GM21360 (cell line): ENCODE measurements at regions not wholly inside any gene's neighbourhood (a gene's known extent, or its start where the extent isn't known, plus 50 kb on each side); places are given as distances from the start of the nearest gene placed in this dataset.

Experiments used
- ATAC-seq: cut with Tn5 transposase; IDR thresholded peaks from one replicate; pipeline ENCODE4 v1.9.1; 2021; ENCODE audit warnings: mild to moderate bottlenecking, moderate library complexity; ENCODE audit not compliant: unreplicated experiment

DNA sequence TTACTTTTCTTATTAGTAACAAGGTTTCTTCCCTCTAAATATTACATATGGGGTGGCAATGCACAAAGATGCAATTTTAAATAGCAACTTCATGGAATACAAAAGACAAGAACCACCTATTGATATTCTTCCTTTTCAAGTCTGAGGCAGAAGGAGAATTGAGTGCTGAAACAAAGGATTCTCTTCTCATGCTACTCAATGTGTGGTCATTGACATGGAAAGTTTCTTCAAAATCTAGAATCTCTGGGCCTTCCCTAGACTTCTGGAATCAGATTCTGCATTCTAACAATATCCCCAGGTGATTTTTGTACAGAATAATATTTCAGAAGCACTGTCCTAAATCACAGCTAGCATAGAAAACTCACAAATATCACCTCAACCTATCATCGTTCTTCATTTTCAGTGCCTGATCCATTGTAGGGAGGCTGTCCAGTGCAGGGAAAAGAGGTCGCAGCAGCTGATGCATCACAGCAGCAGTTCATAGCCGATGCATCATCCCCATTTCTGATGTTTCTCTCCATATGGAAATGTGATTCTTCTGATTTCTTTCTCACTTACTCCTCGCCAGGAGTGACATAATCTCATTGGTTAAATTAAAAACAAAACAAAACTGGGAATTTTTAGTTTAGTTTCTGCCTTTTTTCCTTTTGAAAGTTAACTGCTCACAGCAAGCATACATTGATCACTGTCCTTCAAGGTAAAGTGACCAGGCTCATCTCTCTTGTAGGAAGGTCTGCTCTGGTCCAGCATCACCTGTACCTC is 139.5 kb upstream of the FAM83B start:
- no peak for ATAC-seq

DNA sequence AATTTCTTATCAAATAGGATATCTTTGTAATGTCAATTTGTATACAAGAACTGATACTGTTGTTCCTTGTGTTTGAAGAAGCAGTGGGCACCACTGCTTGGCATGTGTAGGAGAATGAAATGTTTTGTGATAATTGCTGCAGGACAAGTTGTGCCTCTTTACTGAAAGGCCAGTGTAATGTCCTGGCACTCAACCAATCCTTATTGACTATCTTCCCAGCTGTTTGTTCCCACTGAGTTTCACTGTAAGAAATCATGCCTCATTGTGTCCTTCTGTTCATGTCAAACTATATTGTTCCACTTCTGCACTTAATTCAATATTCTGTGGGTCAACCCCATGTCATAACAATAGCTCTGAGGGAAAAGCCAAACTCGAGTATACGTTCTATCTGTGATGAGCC is 136.1 kb upstream of the FAM83B start:
- ATAC-seq = no peak

DNA sequence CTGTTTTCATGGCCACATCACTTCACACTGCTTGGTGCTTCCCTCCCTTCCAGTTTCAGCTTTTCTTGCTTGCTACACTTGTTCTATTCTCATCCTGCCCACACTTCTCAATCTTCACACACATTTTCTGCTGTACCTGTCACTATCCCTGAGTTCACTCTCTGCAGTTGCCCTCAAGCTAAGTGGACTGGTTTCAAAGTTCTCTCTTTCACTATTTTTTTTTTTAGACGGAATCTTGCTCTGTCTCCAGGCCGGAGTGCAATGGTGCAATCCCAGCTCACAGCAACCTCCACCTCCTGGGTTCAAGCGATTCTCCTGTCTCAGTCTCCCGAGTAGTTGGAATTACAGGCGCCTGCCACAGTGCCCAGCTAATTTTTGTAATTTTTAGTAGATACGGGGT is 130.6 kb upstream of the FAM83B start:
- no peak for ATAC-seq

DNA sequence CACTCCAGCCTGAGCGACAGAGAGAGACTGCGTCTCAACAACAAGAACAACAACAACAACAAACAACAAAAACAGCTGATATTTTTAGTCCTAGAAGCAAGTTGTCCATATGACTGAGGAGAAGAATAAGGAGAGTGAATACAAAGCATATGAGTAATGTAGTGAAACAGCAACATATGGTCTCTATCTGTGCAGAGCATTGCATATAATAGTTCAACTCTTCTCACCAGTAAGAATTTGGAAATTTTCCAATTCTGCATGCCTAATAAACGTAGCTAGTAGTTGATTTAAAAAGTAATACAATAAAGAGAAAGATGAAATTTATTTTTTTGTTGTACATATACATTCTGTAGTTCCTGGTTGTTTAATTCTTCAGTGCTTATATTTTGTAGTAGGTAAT is 129.7 kb upstream of the FAM83B start:
- no peak for ATAC-seq

DNA sequence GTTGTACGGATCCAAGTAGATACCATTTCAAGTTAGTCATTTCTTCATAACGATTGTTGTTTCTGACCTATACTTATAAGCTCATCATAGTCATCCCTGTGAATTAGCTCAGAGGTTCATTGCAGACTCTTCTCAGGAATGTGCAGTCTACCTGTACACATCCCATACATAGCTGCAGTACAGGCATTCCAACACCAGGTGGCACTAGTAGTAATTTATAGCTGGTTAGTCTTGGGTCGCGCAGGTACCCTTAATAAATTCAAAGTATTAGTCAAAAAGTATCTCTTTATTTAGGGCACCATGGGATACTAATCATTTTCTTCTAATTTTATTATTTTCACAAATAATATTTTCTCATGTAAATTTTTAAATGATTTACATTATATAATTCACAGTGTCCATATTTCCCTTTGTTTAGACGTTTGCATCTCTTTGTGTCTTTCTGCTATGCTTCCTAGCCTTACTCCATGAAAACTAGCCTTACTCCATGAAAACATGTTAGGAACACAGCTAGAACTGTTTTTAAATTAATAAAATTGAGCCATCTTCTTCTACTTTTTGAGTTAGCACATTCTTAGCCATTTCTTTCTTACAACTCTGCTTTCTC is 128.6 kb upstream of the FAM83B start:
- peak; percentile 90 for ATAC-seq

DNA sequence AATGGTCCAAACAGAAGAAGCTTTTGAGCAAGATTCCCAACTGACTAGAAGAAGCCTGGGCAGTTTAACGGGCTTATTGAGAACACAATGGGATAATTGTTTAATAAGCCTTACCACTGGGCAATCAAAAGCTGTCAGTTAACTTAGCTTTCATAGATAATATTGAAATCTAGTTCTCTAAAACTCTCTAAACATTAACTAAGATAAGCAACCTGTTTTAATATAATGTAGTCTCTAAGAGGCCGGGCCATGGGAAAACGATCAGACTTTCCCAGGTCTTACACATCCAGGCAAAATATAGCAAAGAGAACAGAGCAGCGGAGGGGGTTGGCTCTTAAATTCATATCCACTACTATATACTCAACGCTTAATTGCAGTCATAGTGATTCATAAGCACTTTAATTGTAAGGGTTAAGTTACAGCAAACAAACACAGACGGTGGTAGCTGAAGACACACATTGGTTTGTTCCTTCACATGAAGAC is 128.0 kb upstream of the FAM83B start:
- no peak for ATAC-seq

DNA sequence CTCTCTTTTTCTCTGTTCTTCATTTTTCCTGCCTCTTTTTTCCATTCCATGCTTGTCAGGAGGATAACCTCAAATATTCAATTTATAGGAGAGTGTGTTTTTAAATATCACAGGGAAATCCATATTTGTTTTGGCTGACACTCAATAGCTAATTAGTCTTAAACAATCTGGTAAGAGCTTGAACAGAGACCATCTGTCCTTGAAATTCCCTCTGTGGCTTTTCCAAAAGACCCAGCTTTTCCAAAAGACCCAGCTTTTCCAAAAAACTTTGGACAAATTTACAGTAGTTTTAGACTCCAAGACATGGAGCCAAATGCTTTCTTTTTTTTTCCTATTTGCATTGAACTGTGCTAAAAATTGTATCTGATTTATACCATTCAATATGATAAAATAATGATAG is 127.4 kb upstream of the FAM83B start:
- no peak for ATAC-seq

DNA sequence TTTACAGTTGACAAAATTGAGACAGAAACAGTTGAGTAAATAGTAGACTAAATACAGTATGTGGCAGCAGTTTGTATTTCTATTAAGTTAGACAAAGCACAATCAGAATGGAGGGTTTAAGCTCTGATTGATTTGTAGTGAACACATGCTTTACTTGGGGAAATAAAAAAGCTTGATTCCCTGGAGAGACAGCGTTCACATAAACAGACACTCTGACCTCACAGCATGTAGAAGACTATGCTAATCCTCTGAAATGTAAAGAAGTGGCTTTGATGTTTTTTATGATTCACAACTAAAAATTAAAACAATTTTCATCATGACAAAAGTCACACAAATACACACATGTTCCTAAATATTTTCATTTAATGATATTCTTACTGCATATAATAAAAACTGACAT is 126.9 kb upstream of the FAM83B start:
- no peak for ATAC-seq

DNA sequence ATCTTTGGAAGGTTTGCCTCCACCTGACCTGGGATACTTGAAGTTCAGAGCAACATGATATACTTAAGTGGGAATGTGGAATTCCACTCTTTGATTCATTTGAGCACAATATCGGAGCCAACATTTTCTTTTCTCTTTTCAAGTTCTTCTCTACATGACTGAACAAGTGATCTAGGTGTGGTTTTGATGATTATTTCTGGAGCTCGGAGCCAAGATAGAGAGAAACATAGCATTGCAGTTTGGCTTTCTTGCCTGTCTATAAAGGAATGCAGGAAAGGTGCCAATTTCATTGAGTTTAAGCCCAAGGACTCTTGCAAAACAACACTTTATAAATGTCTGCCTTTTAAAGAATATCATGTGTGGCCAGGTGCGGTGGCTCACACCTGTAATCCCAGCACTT is 124.2 kb upstream of the FAM83B start:
- ATAC-seq = no peak

DNA sequence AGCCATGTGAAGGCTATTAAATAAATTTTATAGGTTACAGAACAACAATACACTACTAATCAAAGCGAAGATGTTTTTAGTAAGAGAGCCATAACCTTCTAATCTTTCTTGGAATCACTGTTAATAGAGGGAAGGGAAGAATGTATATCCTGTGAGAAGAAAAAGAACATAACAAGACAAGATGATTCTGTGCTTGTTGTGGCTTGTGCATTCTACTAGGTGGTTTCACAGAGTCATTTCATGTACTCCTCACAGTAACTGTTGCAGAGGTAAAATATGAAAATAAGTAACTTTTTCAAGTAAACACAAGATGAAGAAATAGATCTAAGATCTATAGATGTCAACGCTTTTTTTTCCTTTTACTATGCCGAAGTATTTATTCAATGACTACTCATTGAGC is 116.9 kb upstream of the FAM83B start:
- ATAC-seq = no peak

DNA sequence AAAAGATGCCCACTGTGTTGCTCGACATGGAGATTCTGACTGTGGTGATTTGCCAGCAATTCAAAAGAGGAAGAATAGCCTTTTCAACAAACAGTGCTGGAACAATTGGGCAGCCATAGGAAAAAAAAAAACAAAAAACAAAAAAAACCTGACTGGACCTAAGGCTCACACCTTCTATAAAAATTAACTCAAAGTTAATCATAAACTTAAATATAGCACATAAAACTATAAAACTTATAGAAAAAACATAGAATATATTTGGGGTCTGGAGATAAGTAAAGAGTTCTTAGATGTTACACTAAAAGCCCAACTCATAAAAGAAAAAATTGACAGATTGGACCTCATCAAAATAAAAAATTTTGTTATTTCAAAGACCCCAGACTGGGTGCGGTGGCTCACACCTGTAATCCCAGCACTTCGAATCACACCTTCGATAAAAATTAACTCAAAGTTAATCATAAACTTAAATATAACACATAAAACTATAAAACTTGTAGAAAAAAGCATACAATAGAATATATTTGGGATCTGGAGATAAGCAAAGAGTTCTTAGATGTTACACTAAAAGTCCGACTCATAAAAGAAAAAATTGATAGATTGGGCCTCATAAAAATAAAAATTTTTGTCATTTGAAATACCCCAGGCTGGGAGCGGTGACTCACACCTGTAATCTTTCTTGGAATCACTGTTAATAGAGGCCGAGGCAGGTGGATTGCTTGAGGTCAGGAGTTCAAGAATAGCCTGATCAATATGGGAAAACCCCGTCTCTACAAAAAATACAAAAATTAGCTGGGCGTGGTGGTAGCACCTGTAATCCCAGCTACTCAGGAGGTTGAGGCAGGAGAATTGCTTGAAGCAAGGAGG is 115.6 kb upstream of the FAM83B start:
- ATAC-seq = no peak

DNA sequence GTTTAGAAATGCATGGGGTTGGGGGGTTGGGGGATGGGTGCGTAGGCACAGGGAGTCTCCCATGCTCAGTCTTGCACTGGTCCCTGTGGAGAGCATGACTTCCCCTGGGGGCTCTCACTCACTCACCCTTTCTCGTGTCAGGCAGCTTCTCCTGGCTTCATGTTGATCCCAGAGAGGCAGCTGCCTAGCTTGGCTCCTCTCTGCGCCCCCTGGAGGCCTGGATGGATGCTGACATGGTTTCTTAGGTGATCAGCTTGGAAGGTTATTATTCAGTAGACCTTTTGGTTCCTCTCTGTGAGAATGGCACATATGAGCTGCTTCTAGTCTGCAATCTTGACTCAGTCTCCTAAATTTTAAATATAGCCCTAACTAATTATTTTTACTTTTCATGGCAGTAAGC is 109.3 kb upstream of the FAM83B start:
- peak; percentile 55 for ATAC-seq

DNA sequence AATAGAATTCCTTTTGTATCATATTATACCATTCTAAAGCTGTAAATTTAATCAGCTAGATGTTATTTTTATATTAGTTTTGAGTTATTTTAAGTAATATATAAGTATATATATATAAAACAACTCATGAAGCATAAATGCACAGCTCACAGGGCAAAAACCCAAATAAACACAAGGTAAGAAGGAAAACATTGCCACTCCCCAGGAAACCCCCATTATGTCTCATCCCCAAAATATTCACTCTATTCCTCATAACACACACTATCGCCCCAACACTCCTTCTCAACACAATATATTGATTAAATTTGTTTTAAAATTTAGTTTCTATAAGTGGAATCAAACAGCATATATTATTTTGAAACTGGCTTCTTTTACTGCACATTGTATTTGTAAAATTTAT is 98.6 kb upstream of the FAM83B start:
- ATAC-seq = no peak

DNA sequence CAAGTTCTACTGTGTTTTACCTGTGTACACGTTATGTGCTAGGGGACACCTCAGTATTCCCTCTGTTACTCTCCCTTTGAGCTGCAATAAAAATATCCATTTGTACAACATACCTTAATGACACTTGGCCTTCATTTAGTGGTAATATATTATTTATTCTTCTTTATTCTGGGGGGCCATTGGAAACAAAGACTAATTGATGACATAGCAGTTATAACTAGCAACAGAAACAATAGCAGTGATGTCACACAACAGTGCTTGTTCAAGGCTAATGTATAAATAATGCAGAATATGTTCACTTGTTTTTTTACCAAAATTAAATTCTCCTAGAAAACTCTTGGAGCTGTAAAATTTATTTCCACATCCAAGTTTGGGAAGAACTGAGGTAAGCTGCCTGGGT is 92.2 kb upstream of the FAM83B start:
- no peak for ATAC-seq

DNA sequence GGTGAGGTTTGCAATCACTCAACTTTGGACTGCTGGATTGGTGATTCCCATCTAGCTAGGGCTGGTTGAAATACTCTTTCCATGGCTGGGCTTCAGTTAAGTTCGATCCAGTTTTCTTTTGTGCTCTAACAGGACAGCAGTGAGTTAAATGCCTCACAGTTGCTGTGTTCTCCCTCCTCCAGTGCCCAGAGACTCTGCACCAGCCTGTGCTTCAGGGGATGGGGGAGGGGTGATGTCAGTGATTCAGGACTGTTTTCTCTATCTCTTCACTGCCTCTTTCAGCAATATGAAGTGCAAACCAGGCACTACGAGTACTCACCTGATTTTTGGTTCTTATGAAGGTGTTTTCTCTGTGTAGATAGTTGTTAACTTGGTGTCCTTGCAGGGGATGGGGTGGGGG is 88.2 kb upstream of the FAM83B start:
- no peak for ATAC-seq

DNA sequence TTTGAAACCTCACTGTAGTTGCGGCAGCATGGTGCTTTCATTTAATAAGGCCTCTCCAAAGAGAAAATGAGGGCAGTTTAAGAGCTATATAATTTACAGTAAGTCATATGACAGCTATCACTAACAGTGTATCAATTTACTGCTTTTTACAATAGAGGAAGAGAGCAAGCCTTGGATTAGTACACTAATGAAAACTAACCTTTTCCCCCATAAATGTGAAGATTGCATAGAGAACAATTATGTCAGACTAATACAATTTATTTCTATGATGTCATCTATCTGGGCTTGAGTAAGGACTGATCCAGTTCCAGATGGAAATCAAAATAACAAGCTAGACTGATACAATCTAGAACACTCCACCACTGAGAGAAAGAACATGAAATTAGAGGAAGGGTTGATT is 78.1 kb upstream of the FAM83B start:
- ATAC-seq = no peak

DNA sequence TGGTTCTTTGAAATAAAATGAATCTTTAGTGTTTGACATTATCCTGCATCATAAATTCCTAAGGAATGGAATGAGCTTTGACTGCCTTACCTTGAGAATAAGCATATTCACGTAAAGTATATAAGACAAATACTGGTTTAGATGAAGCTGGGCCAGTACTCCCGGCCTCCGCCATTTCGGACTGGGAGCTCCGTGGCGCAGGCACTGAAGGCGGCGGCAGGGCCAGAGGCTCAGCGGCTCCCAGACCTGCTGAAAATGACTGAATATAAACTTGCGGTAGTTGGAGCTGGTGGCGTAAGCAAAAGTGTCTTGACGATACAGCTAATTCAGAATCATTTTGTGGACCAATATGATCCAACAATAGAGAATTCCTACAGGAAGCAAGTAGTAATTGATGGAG is 76.2 kb upstream of the FAM83B start:
- no peak for ATAC-seq

DNA sequence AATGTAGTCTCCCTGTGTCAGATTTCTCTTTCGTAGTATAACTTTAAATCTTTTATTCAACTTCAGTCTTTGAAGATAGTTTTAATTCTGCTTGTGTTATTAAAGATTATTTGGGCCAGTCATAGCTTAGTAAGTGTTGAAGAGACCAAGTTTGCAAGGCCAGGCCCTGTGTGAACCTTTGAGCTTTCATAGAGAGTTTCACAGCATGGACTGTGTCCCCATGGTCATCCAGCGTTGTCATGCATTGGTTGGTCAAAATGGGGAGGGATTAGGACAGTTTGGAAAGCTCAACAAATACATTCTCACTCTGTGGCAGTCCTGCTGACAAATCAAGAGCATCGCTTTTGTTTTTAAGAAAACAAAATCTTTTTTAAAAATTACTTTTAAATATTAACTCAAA is 74.6 kb upstream of the FAM83B start:
- ATAC-seq = no peak

DNA sequence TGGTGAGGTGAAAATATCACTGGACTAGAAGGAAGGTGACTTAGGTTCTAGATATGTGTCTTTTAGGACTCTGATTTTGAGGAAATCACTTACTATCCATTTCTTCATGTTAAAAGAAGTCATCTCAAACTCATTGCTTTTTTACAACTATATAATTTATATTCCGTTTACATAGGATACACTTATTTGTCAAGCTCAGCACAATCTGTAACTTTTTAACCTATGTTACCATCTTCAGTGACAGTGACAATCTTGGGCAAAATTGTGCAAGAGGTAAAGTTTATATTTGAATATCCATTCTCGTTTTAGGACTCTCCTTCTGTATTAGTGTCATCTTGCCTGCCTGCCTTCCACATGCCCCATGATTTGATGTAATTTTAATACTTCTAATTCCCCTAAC is 74.0 kb upstream of the FAM83B start:
- ATAC-seq = no peak

DNA sequence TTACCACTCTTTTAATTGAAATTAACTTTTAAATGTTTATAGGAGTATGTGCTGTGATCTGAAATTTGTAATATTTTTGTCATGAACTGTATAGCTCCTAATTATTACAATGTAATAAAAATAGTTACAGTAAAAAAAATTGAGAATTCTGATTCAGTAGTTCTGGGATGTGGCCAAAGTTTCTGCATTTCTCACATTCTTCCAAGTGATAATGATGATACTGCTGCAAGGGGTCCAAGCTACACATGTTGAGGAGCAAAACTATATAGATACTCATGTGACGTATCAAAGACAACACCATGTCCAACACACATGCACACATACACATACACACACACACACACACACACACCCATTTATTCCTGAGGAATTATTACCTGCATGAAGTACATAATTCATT is 71.0 kb upstream of the FAM83B start:
- no peak for ATAC-seq

DNA sequence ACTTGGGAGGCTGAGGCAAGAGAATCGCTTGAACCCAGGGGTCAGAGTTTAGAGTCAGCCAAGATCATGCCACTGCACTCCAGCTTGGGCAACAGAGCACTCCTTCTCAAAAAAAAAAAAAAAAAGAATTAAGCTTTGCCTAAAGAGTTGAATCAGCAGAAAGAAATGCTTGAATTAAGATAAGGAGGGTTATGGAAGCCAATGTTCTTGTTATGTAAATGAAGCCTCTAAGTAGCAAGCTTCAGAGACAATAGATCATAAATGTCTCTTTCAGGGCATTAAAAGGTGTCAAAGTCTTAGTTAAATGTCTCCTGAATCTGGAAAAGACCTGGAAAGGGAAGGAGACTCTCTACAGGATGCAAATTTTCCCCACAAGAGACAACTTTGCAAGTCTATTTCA is 69.7 kb upstream of the FAM83B start:
- no peak for ATAC-seq

DNA sequence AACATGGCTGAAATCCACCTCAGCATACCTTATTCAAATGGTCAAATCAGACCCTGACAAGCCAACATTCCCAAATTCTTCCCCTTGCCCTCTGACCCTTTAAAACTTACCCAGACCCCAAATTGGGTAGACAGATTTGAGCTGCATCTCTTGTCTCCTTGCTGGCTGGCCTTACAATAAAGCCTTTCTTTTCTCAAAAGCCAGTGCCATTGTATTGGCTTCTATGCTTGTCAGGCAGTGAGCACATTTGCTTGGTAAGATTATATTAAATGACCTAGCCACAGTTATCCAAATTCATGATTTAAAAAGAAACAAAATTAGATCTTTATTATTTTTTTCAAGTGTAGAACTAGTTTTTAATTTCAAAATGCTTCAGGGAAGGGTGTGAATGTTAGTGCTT is 67.8 kb upstream of the FAM83B start:
- ATAC-seq = no peak
